ENCODE measurements at regions not wholly inside any gene's neighbourhood (a gene's known extent, or its start where the extent isn't known, plus 50 kb on each side); places are given as distances from the start of the nearest gene placed in this dataset.
"Not testable (repeated sequence)": the region's sequence is repeated elsewhere in the genome, so short reads cannot be mapped to it uniquely, and the experiment has no call there.

DNA sequence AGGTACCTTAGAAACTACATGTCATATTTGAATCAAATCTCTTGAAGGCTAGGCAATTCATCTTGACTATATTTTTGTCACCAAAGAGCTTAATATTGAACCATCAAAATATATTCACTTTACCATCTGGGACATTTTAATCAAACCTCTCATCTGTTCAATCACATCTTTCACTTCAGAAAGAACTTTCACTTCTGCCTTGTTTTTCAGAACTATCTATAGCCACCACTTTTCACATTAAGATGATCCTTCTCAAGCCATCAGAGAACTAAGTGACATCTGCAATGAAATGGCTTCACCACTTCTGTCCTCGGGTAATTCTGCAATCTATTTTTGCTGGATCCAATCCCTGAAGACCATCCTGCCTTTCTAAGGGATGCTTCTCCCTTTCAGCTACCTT lies 57.8 kb downstream of the OR2B2 start:
- H3K4me2 ChIP-seq (ENCODE audit: insufficient read depth, low read length) = no peak overlapping the region
- no peak for DNase-seq (ENCODE audit: insufficient read length, low spot score, missing footprints)
- H4K20me1 ChIP-seq (ENCODE audit: insufficient read depth, low read length) = no peaks in the 10 kb centered on the region
- H3K79me2 ChIP-seq (ENCODE audit: insufficient read depth, low read length) = no peaks in the 10 kb centered on the region
- no peaks in the 10 kb centered on the region for H3K36me3 ChIP-seq (ENCODE audit: insufficient read depth, low read length)
- TF ChIP-seq, protein P1, sequence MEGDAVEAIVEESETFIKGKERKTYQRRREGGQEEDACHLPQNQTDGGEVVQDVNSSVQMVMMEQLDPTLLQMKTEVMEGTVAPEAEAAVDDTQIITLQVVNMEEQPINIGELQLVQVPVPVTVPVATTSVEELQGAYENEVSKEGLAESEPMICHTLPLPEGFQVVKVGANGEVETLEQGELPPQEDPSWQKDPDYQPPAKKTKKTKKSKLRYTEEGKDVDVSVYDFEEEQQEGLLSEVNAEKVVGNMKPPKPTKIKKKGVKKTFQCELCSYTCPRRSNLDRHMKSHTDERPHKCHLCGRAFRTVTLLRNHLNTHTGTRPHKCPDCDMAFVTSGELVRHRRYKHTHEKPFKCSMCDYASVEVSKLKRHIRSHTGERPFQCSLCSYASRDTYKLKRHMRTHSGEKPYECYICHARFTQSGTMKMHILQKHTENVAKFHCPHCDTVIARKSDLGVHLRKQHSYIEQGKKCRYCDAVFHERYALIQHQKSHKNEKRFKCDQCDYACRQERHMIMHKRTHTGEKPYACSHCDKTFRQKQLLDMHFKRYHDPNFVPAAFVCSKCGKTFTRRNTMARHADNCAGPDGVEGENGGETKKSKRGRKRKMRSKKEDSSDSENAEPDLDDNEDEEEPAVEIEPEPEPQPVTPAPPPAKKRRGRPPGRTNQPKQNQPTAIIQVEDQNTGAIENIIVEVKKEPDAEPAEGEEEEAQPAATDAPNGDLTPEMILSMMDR (IDR thresholded peaks at IDR 0.05; ENCODE audit: extremely low read depth, low read depth, low read length) = no peak
- no peak overlapping the region for H2AFZ ChIP-seq (ENCODE audit: low read length)
- H3K27ac ChIP-seq (ENCODE audit: low read depth, low read length) = no peak overlapping the region
- no peak overlapping the region for H3K4me3 ChIP-seq (ENCODE audit: insufficient read depth, low read length)
- no peaks in the 10 kb centered on the region for H3K27me3 ChIP-seq (ENCODE audit: insufficient read depth, low read length)
- H3K9me3 ChIP-seq (ENCODE audit: low read depth, low read length) = no peaks in the 10 kb centered on the region
- H3K4me1 ChIP-seq (ENCODE audit: insufficient read depth, low read length) = no peaks in the 10 kb centered on the region

GRCh38 chr6:27851440-27851839 lies 60.8 kb downstream of the OR2B2 start:
- Histone ChIP-seq H3K9me3 (ENCODE audit: low read depth, low read length) (no peaks in the 10 kb centered on the region), H4K20me1 (ENCODE audit: insufficient read depth, low read length) (no peaks in the 10 kb centered on the region), H3K4me3 (ENCODE audit: insufficient read depth, low read length) (no peak overlapping the region), H3K4me2 (ENCODE audit: insufficient read depth, low read length) (no peak overlapping the region), H2AFZ (ENCODE audit: low read length) (no peak overlapping the region), H3K79me2 (ENCODE audit: insufficient read depth, low read length) (no peaks in the 10 kb centered on the region), H3K27ac (ENCODE audit: low read depth, low read length) (no peak overlapping the region), H3K36me3 (ENCODE audit: insufficient read depth, low read length) (no peaks in the 10 kb centered on the region), H3K4me1 (ENCODE audit: insufficient read depth, low read length) (peaks cover 11% of the 10 kb centered on the region), H3K27me3 (ENCODE audit: insufficient read depth, low read length) (no peaks in the 10 kb centered on the region)
- no peak for DNase-seq (ENCODE audit: insufficient read length, low spot score, missing footprints)
- TF ChIP-seq, protein P1 (IDR thresholded peaks at IDR 0.05; ENCODE audit: extremely low read depth, low read depth, low read length) = no peak

- H3K4me1 ChIP-seq (ENCODE audit: insufficient read depth, low read length) = peaks cover 11% of the 10 kb centered on the region
- not testable (repeated sequence) for DNase-seq (ENCODE audit: insufficient read length, low spot score, missing footprints); H3K9me3 ChIP-seq (ENCODE audit: low read depth, low read length); H2AFZ ChIP-seq (ENCODE audit: low read length); H4K20me1 ChIP-seq (ENCODE audit: insufficient read depth, low read length); H3K4me3 ChIP-seq (ENCODE audit: insufficient read depth, low read length); H3K36me3 ChIP-seq (ENCODE audit: insufficient read depth, low read length); H3K27ac ChIP-seq (ENCODE audit: low read depth, low read length); H3K27me3 ChIP-seq (ENCODE audit: insufficient read depth, low read length); H3K4me2 ChIP-seq (ENCODE audit: insufficient read depth, low read length); H3K79me2 ChIP-seq (ENCODE audit: insufficient read depth, low read length)
Observed at GRCh38 chr6:27849001-27849400, 63.2 kb downstream of the OR2B2 start.

GRCh38 chr6:27847706-27848105 lies 64.5 kb downstream of the OR2B2 start:
- peak; percentile 45 for DNase-seq (ENCODE audit: insufficient read length, low spot score, missing footprints)

More at GRCh38 chr6:27847706-27848105, 64.5 kb downstream of the OR2B2 start:
- TF ChIP-seq, protein P1 (IDR thresholded peaks at IDR 0.05; ENCODE audit: extremely low read depth, low read depth, low read length) = no peak
- Histone ChIP-seq H2AFZ (ENCODE audit: low read length) (peak overlapping the region; percentile 67), H4K20me1 (ENCODE audit: insufficient read depth, low read length) (no peaks in the 10 kb centered on the region), H3K4me1 (ENCODE audit: insufficient read depth, low read length) (peaks cover 11% of the 10 kb centered on the region), H3K36me3 (ENCODE audit: insufficient read depth, low read length) (no peaks in the 10 kb centered on the region), H3K4me2 (ENCODE audit: insufficient read depth, low read length) (no peak overlapping the region), H3K4me3 (ENCODE audit: insufficient read depth, low read length) (no peak overlapping the region), H3K9me3 (ENCODE audit: low read depth, low read length) (no peaks in the 10 kb centered on the region), H3K27me3 (ENCODE audit: insufficient read depth, low read length) (no peaks in the 10 kb centered on the region), H3K27ac (ENCODE audit: low read depth, low read length) (peak overlapping the region; percentile 3), H3K79me2 (ENCODE audit: insufficient read depth, low read length) (no peaks in the 10 kb centered on the region)

Measured in osteoblast (primary cell).